GM18499 (cell line): ENCODE measurements at regions not wholly inside any gene's neighbourhood (a gene's known extent, or its start where the extent isn't known, plus 50 kb on each side); places are given as distances from the start of the nearest gene placed in this dataset.
"Not testable (repeated sequence)": the region's sequence is repeated elsewhere in the genome, so short reads cannot be mapped to it uniquely, and the experiment has no call there.

Experiments used
- ATAC-seq: cut with Tn5 transposase; IDR thresholded peaks from one replicate; pipeline ENCODE4 v1.9.1; 2021; ENCODE audit warnings: moderate number of reproducible peaks; ENCODE audit not compliant: insufficient read depth, unreplicated experiment

GRCh38 chr5:56665117-56665516 lies 150.2 kb upstream of the MAP3K1 start:
- not testable (repeated sequence) for ATAC-seq

GRCh38 chr5:56664025-56664424 lies 151.3 kb upstream of the MAP3K1 start:
- no peak for ATAC-seq

GRCh38 chr5:56663523-56663922 lies 151.8 kb upstream of the MAP3K1 start:
- ATAC-seq = no peak

GRCh38 chr5:56662893-56663292 lies 152.5 kb upstream of the MAP3K1 start:
- no peak for ATAC-seq

- no peak for ATAC-seq
These were observed 155.4 kb upstream of the MAP3K1 start for GRCh38 chr5:56659971-56660370.

GRCh38 chr5:56658972-56659371 lies 156.4 kb upstream of the MAP3K1 start:
- ATAC-seq = peak; percentile 63

GRCh38 chr5:56656846-56657726 lies 158.3 kb upstream of the MAP3K1 start:
- ATAC-seq = no peak

GRCh38 chr5:56651893-56652292 lies 163.5 kb upstream of the MAP3K1 start:
- no peak for ATAC-seq

GRCh38 chr5:56650386-56650785 lies 165.0 kb upstream of the MAP3K1 start:
- no peak for ATAC-seq

- ATAC-seq = no peak
These were observed 165.8 kb upstream of the MAP3K1 start for GRCh38 chr5:56649569-56649968.

GRCh38 chr5:56648460-56649034 lies 166.8 kb upstream of the MAP3K1 start:
- no peak for ATAC-seq

- no peak for ATAC-seq
These were observed 168.1 kb upstream of the MAP3K1 start for GRCh38 chr5:56647099-56647850.

- no peak for ATAC-seq
These were observed 173.6 kb upstream of the MAP3K1 start for GRCh38 chr5:56641635-56642260.

- ATAC-seq = no peak
These were observed 174.5 kb upstream of the MAP3K1 start for GRCh38 chr5:56640763-56641406.

- ATAC-seq = no peak
These were observed 175.9 kb upstream of the MAP3K1 start for GRCh38 chr5:56639476-56639875.

GRCh38 chr5:56638768-56639238 lies 176.5 kb upstream of the MAP3K1 start:
- ATAC-seq = no peak

GRCh38 chr5:56638061-56638621 lies 177.2 kb upstream of the MAP3K1 start:
- no peak for ATAC-seq

- ATAC-seq = no peak
These were observed 177.9 kb upstream of the MAP3K1 start for GRCh38 chr5:56637321-56637920.

GRCh38 chr5:56633950-56634349 lies 181.4 kb upstream of the MAP3K1 start:
- ATAC-seq = no peak
